KBM-7 (cell line): ENCODE measurements at regions not wholly inside any gene's neighbourhood (a gene's known extent, or its start where the extent isn't known, plus 50 kb on each side); places are given as distances from the start of the nearest gene placed in this dataset.

Source experiments
- DNase-seq: peaks from one replicate; pipeline ENCODE4 v3.0.0-alpha.2; 2015
- in situ Hi-C: fragments of 300-500 bp; cut with MboI; formaldehyde crosslinking; loops from 2 replicates; pipeline ENCODE4 v1.14.3; 2020; ENCODE audit warnings: low sequenced_read_pairs, low pct_unique_long_range_greater_than_20kb, mixed read lengths

- in situ Hi-C loops, result no loop called here
- no peak for DNase-seq
Measured at GRCh38 chr10:57825015-57825414, 442.7 kb downstream of the IPMK start.

- in situ Hi-C loops, result no loop called here
- no peak for DNase-seq
Measured at GRCh38 chr10:57823398-57823797, 444.3 kb downstream of the IPMK start.

- DNase-seq, result no peak
- in situ Hi-C loops, result no loop called here
Measured at GRCh38 chr10:57822965-57823364, 444.7 kb downstream of the IPMK start.

GRCh38 chr10:57818522-57818921 lies 449.2 kb downstream of the IPMK start:
- no peak for DNase-seq
- in situ Hi-C loops, result no loop called here

- DNase-seq, result no peak
- in situ Hi-C loops, result no loop called here
Measured at GRCh38 chr10:57817741-57818140, 450.0 kb downstream of the IPMK start.

- DNase-seq, result no peak
- in situ Hi-C loops, result no loop called here
Measured at GRCh38 chr10:57815949-57816348, 451.7 kb downstream of the IPMK start.

GRCh38 chr10:57809961-57810360 lies 457.7 kb downstream of the IPMK start:
- in situ Hi-C loops, result no loop called here
- DNase-seq, result no peak

- in situ Hi-C loops, result no loop called here
- no peak for DNase-seq
Measured at GRCh38 chr10:57807906-57808305, 459.8 kb downstream of the IPMK start.

- in situ Hi-C loops, result no loop called here
Measured at GRCh38 chr10:57806675-57807074, 461.0 kb downstream of the IPMK start.

GRCh38 chr10:57799625-57800024 lies 468.1 kb downstream of the IPMK start:
- in situ Hi-C loops, result no loop called here
- no peak for DNase-seq

More at GRCh38 chr10:57806675-57807074, 461.0 kb downstream of the IPMK start:
- DNase-seq, result no peak

GRCh38 chr10:57798830-57799229 lies 468.9 kb downstream of the IPMK start:
- in situ Hi-C loops, result no loop called here

GRCh38 chr10:57791546-57791945 lies 476.1 kb downstream of the IPMK start:
- in situ Hi-C loops, result no loop called here
- no peak for DNase-seq

More at GRCh38 chr10:57798830-57799229, 468.9 kb downstream of the IPMK start:
- DNase-seq, result no peak

- no peak for DNase-seq
- in situ Hi-C loops, result no loop called here
Measured at GRCh38 chr10:57790703-57791102, 477.0 kb downstream of the IPMK start.

- in situ Hi-C loops, result no loop called here
- DNase-seq, result no peak
Measured at GRCh38 chr10:57788117-57788516, 479.6 kb downstream of the IPMK start.

- no peak for DNase-seq
- in situ Hi-C loops, result no loop called here
Measured at GRCh38 chr10:57786850-57787750, 480.6 kb downstream of the IPMK start.

GRCh38 chr10:57786331-57786730 lies 481.4 kb downstream of the IPMK start:
- no peak for DNase-seq
- in situ Hi-C loops, result no loop called here

GRCh38 chr10:57785546-57785945 lies 482.1 kb downstream of the IPMK start:
- in situ Hi-C loops, result no loop called here

GRCh38 chr10:57785068-57785467 lies 482.6 kb downstream of the IPMK start:
- in situ Hi-C loops, result no loop called here
- DNase-seq, result no peak

More at GRCh38 chr10:57785546-57785945, 482.1 kb downstream of the IPMK start:
- DNase-seq, result no peak

GRCh38 chr10:57776688-57777432 lies 490.8 kb downstream of the IPMK start:
- DNase-seq, result no peak
- in situ Hi-C loops, result no loop called here

GRCh38 chr10:57775250-57775649 lies 492.4 kb downstream of the IPMK start:
- in situ Hi-C loops, result no loop called here

More at GRCh38 chr10:57775250-57775649, 492.4 kb downstream of the IPMK start:
- DNase-seq, result no peak
